ACC112 (cell line): ENCODE measurements at regions not wholly inside any gene's neighbourhood (a gene's known extent, or its start where the extent isn't known, plus 50 kb on each side); places are given as distances from the start of the nearest gene placed in this dataset.

Source experiments
- H2AFZ ChIP-seq: fragments of 200-600 bp; sonication (generic); one replicate; pipeline ENCODE4 v1.6.0; 2017; ENCODE audit warnings: antibody characterized with exemption, low read length; ENCODE audit not compliant: unreplicated experiment
- H3K27ac ChIP-seq: fragments of 200-600 bp; sonication (generic); 2 replicates; pipeline ENCODE4 v1.5.1; 2014; ENCODE audit warnings: low read depth, mild to moderate bottlenecking, antibody characterized with exemption, low read length, moderate library complexity
- H3K27me3 ChIP-seq: fragments of 200-600 bp; sonication (generic); 2 replicates; pipeline ENCODE4 v1.6.1; 2014; ENCODE audit warnings: mild to moderate bottlenecking, antibody characterized with exemption, low read length, moderate library complexity, mixed read lengths; ENCODE audit not compliant: insufficient read depth
- H3K36me3 ChIP-seq: fragments of 200-600 bp; sonication (generic); 2 replicates; pipeline ENCODE4 v1.6.1; 2016; ENCODE audit warnings: mild to moderate bottlenecking, antibody characterized with exemption, low read length, moderate library complexity, mixed read lengths; ENCODE audit not compliant: insufficient read depth
- H3K4me1 ChIP-seq: fragments of 200-600 bp; sonication (generic); one replicate; pipeline ENCODE4 v1.6.1; 2016; ENCODE audit warnings: low read length, mixed read lengths; ENCODE audit not compliant: insufficient read depth, unreplicated experiment, control insufficient read depth
- H3K4me3 ChIP-seq: fragments of 200-600 bp; sonication (generic); 2 replicates; pipeline ENCODE4 v1.5.1; 2014; ENCODE audit warnings: mild to moderate bottlenecking, low read depth, low read length
- H3K79me2 ChIP-seq: fragments of 200-600 bp; sonication (generic); one replicate; pipeline ENCODE4 v1.6.0; 2016; ENCODE audit warnings: low read length; ENCODE audit not compliant: control insufficient read depth, unreplicated experiment, insufficient read depth

GRCh38 chr6:113353392-113353791 lies 503.8 kb upstream of the MARCKS start:
- no peak overlapping the region for H2AFZ ChIP-seq
- peak overlapping the region; percentile 93 for H3K27ac ChIP-seq
- H3K36me3 ChIP-seq: no peaks in the 10 kb centered on the region
- no peaks in the 10 kb centered on the region for H3K27me3 ChIP-seq
- no peak overlapping the region for H3K4me3 ChIP-seq
- no peaks in the 10 kb centered on the region for H3K79me2 ChIP-seq
- peaks cover 41% of the 10 kb centered on the region for H3K4me1 ChIP-seq

DNA sequence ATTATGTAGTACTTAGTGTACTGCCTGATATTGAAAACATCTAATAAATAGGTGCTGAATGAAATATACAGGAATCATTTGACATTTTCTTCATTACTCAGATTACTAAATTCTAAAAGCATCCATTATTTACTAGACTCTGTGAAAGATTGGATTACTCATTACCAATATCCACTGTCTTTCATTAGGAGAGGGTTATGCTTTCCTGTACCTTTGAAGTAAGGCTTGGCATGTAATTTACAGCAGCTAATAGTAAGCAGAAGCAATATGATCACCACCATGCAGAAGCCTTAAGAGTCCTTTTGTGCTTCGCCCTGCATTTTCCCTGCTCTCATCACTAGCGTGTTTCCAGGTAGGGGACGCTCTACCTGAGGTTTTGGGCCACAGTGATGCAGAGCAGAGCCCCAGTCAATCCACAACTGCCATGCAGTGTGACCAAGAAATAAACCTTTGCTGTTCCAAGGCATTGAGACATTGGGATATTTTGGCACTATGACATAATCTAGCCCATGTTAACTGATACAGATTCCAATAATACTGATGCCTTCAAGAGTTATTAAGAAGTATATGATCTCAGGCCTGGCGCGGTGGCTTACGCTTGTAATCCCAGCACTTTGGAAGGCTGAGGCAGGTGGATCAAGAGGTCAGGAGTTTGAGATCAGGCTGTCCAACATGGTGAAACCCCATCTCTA lies 502.8 kb upstream of the MARCKS start:
- H2AFZ ChIP-seq: no peak overlapping the region
- no peaks in the 10 kb centered on the region for H3K79me2 ChIP-seq
- H3K27me3 ChIP-seq: no peaks in the 10 kb centered on the region
- no peak overlapping the region for H3K27ac ChIP-seq
- peaks cover 41% of the 10 kb centered on the region for H3K4me1 ChIP-seq
- H3K4me3 ChIP-seq: no peak overlapping the region
- no peaks in the 10 kb centered on the region for H3K36me3 ChIP-seq

- Histone ChIP-seq H3K4me3 (no peak overlapping the region), H3K27me3 (no peaks in the 10 kb centered on the region), H3K27ac (no peak overlapping the region), H3K36me3 (no peaks in the 10 kb centered on the region), H2AFZ (no peak overlapping the region), H3K79me2 (no peaks in the 10 kb centered on the region), H3K4me1 (peaks cover 38% of the 10 kb centered on the region)
Measured at GRCh38 chr6:113356139-113356538, 501.0 kb upstream of the MARCKS start.

GRCh38 chr6:113357041-113357440 lies 500.1 kb upstream of the MARCKS start:
- H3K4me3 ChIP-seq: no peak overlapping the region
- H3K4me1 ChIP-seq: peaks cover 36% of the 10 kb centered on the region
- no peaks in the 10 kb centered on the region for H3K27me3 ChIP-seq
- no peak overlapping the region for H3K27ac ChIP-seq
- no peaks in the 10 kb centered on the region for H3K79me2 ChIP-seq
- no peaks in the 10 kb centered on the region for H3K36me3 ChIP-seq
- no peak overlapping the region for H2AFZ ChIP-seq

- H3K4me3 ChIP-seq: no peak overlapping the region
- H3K79me2 ChIP-seq: no peaks in the 10 kb centered on the region
- no peaks in the 10 kb centered on the region for H3K27me3 ChIP-seq
- no peak overlapping the region for H2AFZ ChIP-seq
- H3K27ac ChIP-seq: no peak overlapping the region
- peaks cover 37% of the 10 kb centered on the region for H3K4me1 ChIP-seq
- no peaks in the 10 kb centered on the region for H3K36me3 ChIP-seq
Measured at GRCh38 chr6:113358063-113358583, 499.0 kb upstream of the MARCKS start.

DNA sequence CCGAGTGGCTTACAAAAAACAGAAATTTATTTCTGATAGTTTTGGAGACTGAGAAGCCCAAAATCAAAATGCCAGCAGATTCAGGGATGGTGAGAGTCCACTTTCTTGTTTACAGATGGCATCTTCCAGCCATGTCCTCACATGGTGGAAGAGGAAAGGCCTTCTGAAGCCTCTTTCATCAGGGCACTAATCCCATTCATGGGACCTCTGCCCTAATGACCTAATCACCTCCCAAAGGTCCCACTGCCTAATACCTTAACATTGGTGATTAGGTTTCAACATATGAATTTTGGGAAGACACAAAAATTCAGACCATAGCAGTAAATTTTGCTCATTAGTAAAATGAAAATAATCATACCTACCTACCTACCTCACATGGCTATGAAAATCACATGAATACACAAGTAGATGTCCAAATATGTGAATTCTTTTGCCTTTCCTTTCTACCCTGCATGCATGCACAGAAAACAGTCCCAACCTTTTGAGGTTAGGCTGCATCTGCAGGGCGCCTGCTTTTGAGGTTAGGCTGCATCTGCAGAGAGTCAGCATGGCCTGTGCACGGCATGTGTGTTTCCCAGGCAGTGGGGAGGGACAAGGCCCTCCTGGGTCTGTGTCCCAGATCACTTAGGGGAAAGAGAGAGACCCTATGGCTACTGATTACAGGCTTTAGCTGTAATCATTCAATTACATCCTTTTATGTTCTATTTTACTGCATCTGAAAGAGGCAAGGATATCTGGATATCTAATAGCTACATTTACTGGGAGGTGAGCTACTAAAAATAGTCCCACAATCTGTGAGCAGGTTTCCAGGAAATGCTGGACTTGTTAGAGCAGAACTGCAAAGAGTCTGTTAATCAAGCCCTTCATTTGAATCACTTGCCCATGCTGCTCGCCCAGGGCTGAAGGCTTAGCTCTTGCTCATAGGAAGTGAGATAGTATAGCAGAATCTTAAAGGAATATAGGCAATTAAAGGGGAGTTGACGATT lies 497.7 kb upstream of the MARCKS start:
- Histone ChIP-seq H2AFZ (no peak overlapping the region), H3K27me3 (no peaks in the 10 kb centered on the region), H3K36me3 (no peaks in the 10 kb centered on the region), H3K4me3 (no peak overlapping the region), H3K79me2 (no peaks in the 10 kb centered on the region), H3K27ac (no peak overlapping the region), H3K4me1 (peaks cover 43% of the 10 kb centered on the region)

DNA sequence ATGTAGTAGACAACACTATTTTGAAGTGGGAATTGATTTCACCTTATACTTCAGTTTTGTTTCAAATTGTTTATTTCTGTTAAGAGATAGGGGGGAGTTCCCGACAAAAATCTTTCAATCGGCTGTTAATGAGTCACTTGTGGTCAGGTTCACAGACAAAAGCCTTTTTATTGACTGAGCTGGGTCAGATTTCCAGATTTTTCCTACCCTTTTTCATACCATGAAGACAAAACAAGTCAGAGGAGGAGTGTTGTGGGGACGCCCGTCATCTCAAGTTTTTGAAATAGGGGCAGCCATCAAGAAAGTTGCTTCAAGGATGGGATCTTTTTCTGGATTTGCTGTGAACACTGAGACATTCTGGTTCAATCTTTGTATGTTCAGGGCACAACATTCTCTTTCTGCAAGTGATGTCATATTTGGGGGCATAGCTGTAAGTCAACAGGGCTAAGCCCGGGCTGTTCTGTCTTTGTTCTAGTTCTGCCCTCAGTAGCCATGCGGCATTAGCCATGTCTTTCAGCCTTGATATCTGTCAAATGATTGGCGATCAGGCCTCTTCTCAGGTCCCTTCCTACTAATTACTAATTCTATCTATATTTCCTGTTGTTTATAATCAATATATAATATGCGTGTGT lies 496.0 kb upstream of the MARCKS start:
- H2AFZ ChIP-seq: peak overlapping the region; percentile 37
- H3K79me2 ChIP-seq: no peaks in the 10 kb centered on the region
- H3K27ac ChIP-seq: peak overlapping the region; percentile 26
- peaks cover 54% of the 10 kb centered on the region for H3K4me1 ChIP-seq
- no peak overlapping the region for H3K4me3 ChIP-seq
- no peaks in the 10 kb centered on the region for H3K27me3 ChIP-seq
- no peaks in the 10 kb centered on the region for H3K36me3 ChIP-seq

DNA sequence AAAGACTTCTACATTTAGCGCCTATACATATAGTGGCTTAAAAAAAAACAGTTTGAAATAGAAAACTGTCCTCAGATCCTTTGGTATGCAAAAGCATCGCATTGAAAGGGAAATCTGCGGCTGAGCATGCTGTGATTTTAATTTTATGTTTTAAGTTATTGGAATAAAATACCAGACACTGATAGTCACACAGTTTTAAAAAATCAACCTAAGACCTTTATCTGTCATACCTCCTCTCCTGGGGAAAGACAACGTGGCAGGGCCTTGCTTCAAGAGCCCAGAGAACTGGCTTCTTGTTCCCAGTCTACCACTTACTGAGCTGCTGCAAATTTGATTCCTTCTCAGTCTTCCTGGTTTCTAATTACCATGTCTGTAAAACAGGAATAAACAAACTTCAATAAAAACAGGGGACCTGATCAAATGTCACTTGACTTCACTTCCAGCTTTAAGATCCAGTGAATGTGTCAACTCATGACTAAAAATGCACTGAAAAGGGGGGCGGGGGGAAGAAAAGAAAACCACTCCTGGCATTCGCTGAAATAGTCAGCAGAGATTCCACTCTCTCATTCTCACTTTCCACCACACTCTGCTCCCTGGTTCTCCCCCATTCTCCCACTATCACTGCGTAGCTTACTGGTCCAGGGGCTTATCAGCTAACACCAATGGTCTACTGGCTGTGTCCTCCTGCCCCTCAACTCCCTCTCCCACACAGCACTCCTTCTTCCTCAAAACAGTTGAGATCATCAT lies 494.7 kb upstream of the MARCKS start:
- peak overlapping the region; percentile 21; the same call in 1 of the 2 replicates for H3K27ac ChIP-seq
- no peaks in the 10 kb centered on the region for H3K79me2 ChIP-seq
- no peak overlapping the region for H3K4me3 ChIP-seq
- H3K4me1 ChIP-seq: peaks cover 57% of the 10 kb centered on the region
- peak overlapping the region; percentile 51 for H2AFZ ChIP-seq
- H3K27me3 ChIP-seq: no peaks in the 10 kb centered on the region
- H3K36me3 ChIP-seq: no peaks in the 10 kb centered on the region

- Histone ChIP-seq H3K79me2 (no peaks in the 10 kb centered on the region), H2AFZ (peak overlapping the region; percentile 51), H3K4me1 (peaks cover 57% of the 10 kb centered on the region), H3K4me3 (peak overlapping the region; percentile 24; the same call in 1 of the 2 replicates), H3K27ac (peak overlapping the region; percentile 21; the same call in 1 of the 2 replicates), H3K27me3 (no peaks in the 10 kb centered on the region), H3K36me3 (no peaks in the 10 kb centered on the region)
Measured at GRCh38 chr6:113363048-113363798, 493.9 kb upstream of the MARCKS start.
